Pancreas (tissue), 10 donors: ENCODE measurements at regions not wholly inside any gene's neighbourhood (a gene's known extent, or its start where the extent isn't known, plus 50 kb on each side); places are given as distances from the start of the nearest gene placed in this dataset.

ENCODE experiments used
- ATAC-seq, 4 donors: fragments of 200-7000 bp; cut with Tn5 transposase; one replicate each; pipeline versions ENCODE4 v1.8.0 to v1.9.1; 2020; ENCODE audit warnings: mild to moderate bottlenecking in 4 of 4, moderate library complexity in 4 of 4
- DNase-seq, 6 donors: peaks; one replicate each; pipeline ENCODE4 v3.0.0-alpha.2; 2020
- FAIRE-seq: peaks from 2 replicates; lab custom pipeline; 2012; peaks lifted over from hg19 to GRCh38; lab: Jason Lieb, UNC
- H3K27ac ChIP-seq, 4 donors: fragments of 200-600 bp; sonication (generic); 1 replicate in 3 of 4; 2 replicates in 1 of 4; pipeline versions ENCODE4 v1.5.0 to v1.8.0; 2020
- H3K27me3 ChIP-seq, 4 donors: fragments of 200-600 bp; one replicate each; pipeline ENCODE4 v1.8.0; 2021
- H3K36me3 ChIP-seq, 3 donors: fragments of 200-600 bp; sonication (generic) in 1 of 3; one replicate each; pipeline versions ENCODE4 v1.5.0 to v1.8.0; 2020 to 2021
- H3K4me1 ChIP-seq, 3 donors: fragments of 200-600 bp; one replicate each; pipeline ENCODE4 v1.8.0; 2021
- H3K4me3 ChIP-seq, 4 donors: fragments of 200-600 bp; sonication (generic) in 2 of 4; one replicate each; pipeline versions ENCODE4 v1.5.0 to v1.8.0; 2020 to 2021
- H3K9me3 ChIP-seq, 4 donors: fragments of 200-600 bp; one replicate each; pipeline ENCODE4 v1.8.0; 2021
- WGBS, 2 donors: extraction: QIAGEN DNeasy Blood & Tissue Kit; methylation state at CpG; one replicate each; pipeline ENCODE4 v1.1.7; 2013; 5-methylcytosine and 5-hydroxymethylcytosine counted together
- intact Hi-C, 3 donors: fragments of 100-400 bp; cut with DNase I; formaldehyde crosslinking; loops; one replicate each; pipeline versions ENCODE4 v1.11.1 to v1.14.2; 2022
- TF ChIP-seq, protein P1 (sequence below), 4 donors: fragments of 200-600 bp; sonication (generic) in 3 of 4; IDR thresholded peaks; one replicate each; pipeline versions ENCODE4 v1.5.0 to v1.8.0; 2021; ENCODE audit warnings: antibody characterized with exemption in 4 of 4
- donor health status: healthy with polysubstance abuse.
- donor health status: DM: no; HTN: no; CAD: no; lungs with moderate emphysema.
- donor health status: DM: no; HTN: no; CAD: no.
- donor health status: control.
- donor health status: control.
- donor health status: Bipolar disorder and iron deficiency.
- donor health status: DM: yes; HTN: yes; CAD: no.
- donor health status: DM: no; HTN: no; CAD: no.
- donor health status: DM: no; HTN: no; CAD: no.
- donor health status: DM: yes; HTN: yes; CAD: no.

DNA sequence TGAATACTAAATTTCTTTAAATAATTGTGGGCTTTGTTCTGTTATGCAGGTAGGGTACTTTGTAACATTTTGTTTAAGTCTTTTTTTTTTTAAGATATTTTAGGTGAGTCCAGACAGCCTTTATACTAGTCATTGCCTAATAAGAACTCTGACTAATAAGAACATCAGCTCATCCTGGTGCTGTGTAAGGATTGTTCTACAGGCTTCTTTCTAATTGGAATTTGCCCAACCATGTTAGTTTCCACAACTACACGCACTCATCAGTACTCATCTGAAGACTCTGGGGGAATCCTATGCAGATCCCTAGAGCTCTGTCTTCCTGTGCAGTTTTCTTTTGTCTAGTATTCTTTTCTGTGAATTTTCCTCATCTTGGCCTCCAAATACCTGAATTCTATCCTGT, 741.8 kb downstream of the IGSF11 start:
- no peak for DNase-seq
- no peak overlapping the region for H3K27ac ChIP-seq
- no peaks in the 10 kb centered on the region for H3K4me1 ChIP-seq
- H3K4me3 ChIP-seq: no peak overlapping the region
- WGBS, 2 donors: 73 to 75% methylated on average over 1 of the region's 1 CpG
- H3K36me3 ChIP-seq: no peaks in the 10 kb centered on the region
- no peak for FAIRE-seq
- TF ChIP-seq, protein P1, sequence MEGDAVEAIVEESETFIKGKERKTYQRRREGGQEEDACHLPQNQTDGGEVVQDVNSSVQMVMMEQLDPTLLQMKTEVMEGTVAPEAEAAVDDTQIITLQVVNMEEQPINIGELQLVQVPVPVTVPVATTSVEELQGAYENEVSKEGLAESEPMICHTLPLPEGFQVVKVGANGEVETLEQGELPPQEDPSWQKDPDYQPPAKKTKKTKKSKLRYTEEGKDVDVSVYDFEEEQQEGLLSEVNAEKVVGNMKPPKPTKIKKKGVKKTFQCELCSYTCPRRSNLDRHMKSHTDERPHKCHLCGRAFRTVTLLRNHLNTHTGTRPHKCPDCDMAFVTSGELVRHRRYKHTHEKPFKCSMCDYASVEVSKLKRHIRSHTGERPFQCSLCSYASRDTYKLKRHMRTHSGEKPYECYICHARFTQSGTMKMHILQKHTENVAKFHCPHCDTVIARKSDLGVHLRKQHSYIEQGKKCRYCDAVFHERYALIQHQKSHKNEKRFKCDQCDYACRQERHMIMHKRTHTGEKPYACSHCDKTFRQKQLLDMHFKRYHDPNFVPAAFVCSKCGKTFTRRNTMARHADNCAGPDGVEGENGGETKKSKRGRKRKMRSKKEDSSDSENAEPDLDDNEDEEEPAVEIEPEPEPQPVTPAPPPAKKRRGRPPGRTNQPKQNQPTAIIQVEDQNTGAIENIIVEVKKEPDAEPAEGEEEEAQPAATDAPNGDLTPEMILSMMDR (IDR thresholded peaks at IDR 0.05): no peak
- no peaks in the 10 kb centered on the region for H3K9me3 ChIP-seq
- intact Hi-C loops: no loop called here
- no peaks in the 10 kb centered on the region for H3K27me3 ChIP-seq
- ATAC-seq: no peak

GRCh38 chr3:118298133-118298532, 736.5 kb downstream of the IGSF11 start:
- Histone ChIP-seq H3K27me3 (no peaks in the 10 kb centered on the region), H3K36me3 (no peaks in the 10 kb centered on the region), H3K4me3 (no peak overlapping the region), H3K4me1 (no peaks in the 10 kb centered on the region), H3K9me3 (no peaks in the 10 kb centered on the region), H3K27ac (no peak overlapping the region)
- ATAC-seq (no peak), FAIRE-seq (no peak), DNase-seq (no peak)
- TF ChIP-seq, protein P1 (IDR thresholded peaks at IDR 0.05): no peak
- intact Hi-C loops: no loop called here

GRCh38 chr3:118304557-118304956, 730.1 kb downstream of the IGSF11 start:
- no peaks in the 10 kb centered on the region for H3K9me3 ChIP-seq
- DNase-seq (no peak), ATAC-seq (no peak), FAIRE-seq (no peak)
- no peaks in the 10 kb centered on the region for H3K27me3 ChIP-seq
- H3K4me3 ChIP-seq: no peak overlapping the region
- no peaks in the 10 kb centered on the region for H3K36me3 ChIP-seq
- WGBS, 2 donors: 16 to 24% methylated on average over 1 of the region's 1 CpG
- no peak overlapping the region for H3K27ac ChIP-seq
- TF ChIP-seq, protein P1 (IDR thresholded peaks at IDR 0.05): no peak
- no peaks in the 10 kb centered on the region for H3K4me1 ChIP-seq
- intact Hi-C loops: no loop called here

DNA sequence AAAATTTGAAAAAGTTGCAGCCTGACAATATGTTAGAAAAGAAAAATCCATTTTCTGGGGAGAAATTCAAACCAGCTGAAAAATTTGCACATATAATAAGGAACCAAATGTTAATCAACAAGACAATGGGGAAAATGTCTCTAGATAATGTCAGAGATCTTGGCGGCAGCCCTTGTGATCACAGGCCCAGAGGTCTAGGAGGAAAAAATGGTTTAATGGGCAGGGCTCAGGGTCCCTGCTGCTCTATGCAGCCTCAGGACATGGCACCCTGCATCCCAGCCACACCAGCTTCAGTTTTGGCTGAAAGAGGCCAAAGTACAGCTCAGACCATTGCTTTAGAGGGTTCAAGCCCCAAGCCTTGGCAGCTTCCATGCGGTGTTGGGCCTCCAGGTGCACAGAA, 701.9 kb downstream of the IGSF11 start:
- no peaks in the 10 kb centered on the region for H3K36me3 ChIP-seq
- H3K4me3 ChIP-seq: no peak overlapping the region
- WGBS, 2 donors: 89% methylated on average over 2 of the region's 2 CpGs
- no peaks in the 10 kb centered on the region for H3K9me3 ChIP-seq
- FAIRE-seq (no peak), ATAC-seq (no peak), DNase-seq (no peak)
- H3K27me3 ChIP-seq: no peaks in the 10 kb centered on the region
- intact Hi-C loops: no loop called here
- no peaks in the 10 kb centered on the region for H3K4me1 ChIP-seq
- no peak overlapping the region for H3K27ac ChIP-seq
- TF ChIP-seq, protein P1 (IDR thresholded peaks at IDR 0.05): no peak

DNA sequence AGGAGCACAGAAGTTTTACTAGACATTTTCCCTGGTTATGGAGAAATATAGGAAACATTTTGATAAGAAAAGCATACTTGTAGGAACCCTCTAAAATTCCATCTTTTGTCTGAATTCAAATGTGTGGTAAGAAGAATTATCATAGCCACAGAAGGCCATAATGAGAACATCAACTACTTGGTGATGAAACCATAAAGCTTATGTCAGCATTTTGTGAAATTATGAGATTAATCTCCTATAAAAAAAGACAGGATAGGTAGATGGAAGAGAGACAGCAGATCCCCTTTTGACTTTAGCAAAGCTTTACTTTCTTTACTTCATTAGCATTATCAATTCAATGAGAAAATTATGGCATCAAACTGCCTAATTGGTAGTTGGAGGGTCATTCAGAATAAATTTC, 697.0 kb downstream of the IGSF11 start:
- Histone ChIP-seq H3K27me3 (no peaks in the 10 kb centered on the region), H3K27ac (no peak overlapping the region), H3K9me3 (no peaks in the 10 kb centered on the region), H3K36me3 (no peaks in the 10 kb centered on the region), H3K4me1 (no peaks in the 10 kb centered on the region), H3K4me3 (no peak overlapping the region)
- DNase-seq: no peak
- intact Hi-C loops: no loop called here
- ATAC-seq: no peak
- no peak for FAIRE-seq
- TF ChIP-seq, protein P1 (IDR thresholded peaks at IDR 0.05): no peak
